ACC112 (cell line): ENCODE measurements at regions not wholly inside any gene's neighbourhood (a gene's known extent, or its start where the extent isn't known, plus 50 kb on each side); places are given as distances from the start of the nearest gene placed in this dataset.
A peak's percentile ranks its signal among the peaks of the same experiment; 100 is the strongest.
"Not testable (repeated sequence)": the region's sequence is repeated elsewhere in the genome, so short reads cannot be mapped to it uniquely, and the experiment has no call there.

Experiments used
- H2AFZ ChIP-seq: fragments of 200-600 bp; sonication (generic); one replicate; pipeline ENCODE4 v1.6.0; 2017; ENCODE audit warnings: antibody characterized with exemption, low read length; ENCODE audit not compliant: unreplicated experiment
- H3K27ac ChIP-seq: fragments of 200-600 bp; sonication (generic); 2 replicates; pipeline ENCODE4 v1.5.1; 2014; ENCODE audit warnings: low read depth, mild to moderate bottlenecking, antibody characterized with exemption, low read length, moderate library complexity
- H3K27me3 ChIP-seq: fragments of 200-600 bp; sonication (generic); 2 replicates; pipeline ENCODE4 v1.6.1; 2014; ENCODE audit warnings: mild to moderate bottlenecking, antibody characterized with exemption, low read length, moderate library complexity, mixed read lengths; ENCODE audit not compliant: insufficient read depth
- H3K36me3 ChIP-seq: fragments of 200-600 bp; sonication (generic); 2 replicates; pipeline ENCODE4 v1.6.1; 2016; ENCODE audit warnings: mild to moderate bottlenecking, antibody characterized with exemption, low read length, moderate library complexity, mixed read lengths; ENCODE audit not compliant: insufficient read depth
- H3K4me1 ChIP-seq: fragments of 200-600 bp; sonication (generic); one replicate; pipeline ENCODE4 v1.6.1; 2016; ENCODE audit warnings: low read length, mixed read lengths; ENCODE audit not compliant: insufficient read depth, unreplicated experiment, control insufficient read depth
- H3K4me3 ChIP-seq: fragments of 200-600 bp; sonication (generic); 2 replicates; pipeline ENCODE4 v1.5.1; 2014; ENCODE audit warnings: mild to moderate bottlenecking, low read depth, low read length
- H3K79me2 ChIP-seq: fragments of 200-600 bp; sonication (generic); one replicate; pipeline ENCODE4 v1.6.0; 2016; ENCODE audit warnings: low read length; ENCODE audit not compliant: control insufficient read depth, unreplicated experiment, insufficient read depth

- Histone ChIP-seq H3K27ac (no peak overlapping the region), H3K27me3 (no peaks in the 10 kb centered on the region), H3K36me3 (no peaks in the 10 kb centered on the region), H3K79me2 (no peaks in the 10 kb centered on the region), H2AFZ (no peak overlapping the region), H3K4me3 (no peak overlapping the region), H3K4me1 (no peaks in the 10 kb centered on the region)
Measured at GRCh38 chr5:78726571-78726970, 78.0 kb upstream of the LHFPL2 start.

- Histone ChIP-seq H3K4me3 (no peak overlapping the region), H3K36me3 (no peaks in the 10 kb centered on the region), H2AFZ (no peak overlapping the region), H3K4me1 (peaks cover 4% of the 10 kb centered on the region), H3K79me2 (no peaks in the 10 kb centered on the region), H3K27me3 (no peaks in the 10 kb centered on the region), H3K27ac (no peak overlapping the region)
Measured at GRCh38 chr5:78726003-78726402, 77.4 kb upstream of the LHFPL2 start.

GRCh38 chr5:78724061-78724460 is 75.5 kb upstream of the LHFPL2 start:
- no peaks in the 10 kb centered on the region for H3K27me3 ChIP-seq
- H2AFZ ChIP-seq: no peak overlapping the region
- no peaks in the 10 kb centered on the region for H3K79me2 ChIP-seq
- H3K4me3 ChIP-seq: no peak overlapping the region
- no peak overlapping the region for H3K27ac ChIP-seq
- H3K4me1 ChIP-seq: peaks cover 10% of the 10 kb centered on the region
- no peaks in the 10 kb centered on the region for H3K36me3 ChIP-seq

GRCh38 chr5:78720997-78721396 is 72.4 kb upstream of the LHFPL2 start:
- Histone ChIP-seq H3K36me3 (no peaks in the 10 kb centered on the region), H3K27ac (no peak overlapping the region)

GRCh38 chr5:78720227-78720985 is 71.8 kb upstream of the LHFPL2 start:
- Histone ChIP-seq H3K36me3 (no peaks in the 10 kb centered on the region), H2AFZ (peak overlapping the region; percentile 80), H3K4me3 (no peak overlapping the region), H3K79me2 (no peaks in the 10 kb centered on the region), H3K27ac (no peak overlapping the region), H3K27me3 (no peaks in the 10 kb centered on the region), H3K4me1 (peaks cover 10% of the 10 kb centered on the region)

More at GRCh38 chr5:78720997-78721396, 72.4 kb upstream of the LHFPL2 start:
- Histone ChIP-seq H2AFZ (peak overlapping the region; percentile 80), H3K4me1 (peaks cover 10% of the 10 kb centered on the region), H3K4me3 (no peak overlapping the region), H3K27me3 (no peaks in the 10 kb centered on the region), H3K79me2 (no peaks in the 10 kb centered on the region)

- Histone ChIP-seq H3K27ac (no peak overlapping the region), H3K79me2 (no peaks in the 10 kb centered on the region), H3K4me3 (no peak overlapping the region), H2AFZ (no peak overlapping the region), H3K36me3 (no peaks in the 10 kb centered on the region), H3K4me1 (peaks cover 10% of the 10 kb centered on the region), H3K27me3 (no peaks in the 10 kb centered on the region)
Measured at GRCh38 chr5:78719504-78720219, 71.1 kb upstream of the LHFPL2 start.

GRCh38 chr5:78718824-78719223 is 70.3 kb upstream of the LHFPL2 start:
- H2AFZ ChIP-seq: no peak overlapping the region
- H3K36me3 ChIP-seq: no peaks in the 10 kb centered on the region
- H3K79me2 ChIP-seq: no peaks in the 10 kb centered on the region
- H3K4me3 ChIP-seq: no peak overlapping the region
- no peak overlapping the region for H3K27ac ChIP-seq
- H3K27me3 ChIP-seq: no peaks in the 10 kb centered on the region
- peaks cover 10% of the 10 kb centered on the region for H3K4me1 ChIP-seq

GRCh38 chr5:78717674-78718584 is 69.4 kb upstream of the LHFPL2 start:
- H3K36me3 ChIP-seq: no peaks in the 10 kb centered on the region
- H3K27me3 ChIP-seq: no peaks in the 10 kb centered on the region
- H3K79me2 ChIP-seq: no peaks in the 10 kb centered on the region
- peaks cover 10% of the 10 kb centered on the region for H3K4me1 ChIP-seq
- H2AFZ ChIP-seq: no peak overlapping the region
- no peak overlapping the region for H3K27ac ChIP-seq
- H3K4me3 ChIP-seq: no peak overlapping the region

GRCh38 chr5:78716206-78716605 is 67.6 kb upstream of the LHFPL2 start:
- Histone ChIP-seq H3K4me3 (no peak overlapping the region), H3K36me3 (no peaks in the 10 kb centered on the region), H3K27ac (no peak overlapping the region), H3K4me1 (peaks cover 8% of the 10 kb centered on the region), H2AFZ (no peak overlapping the region), H3K79me2 (no peaks in the 10 kb centered on the region), H3K27me3 (no peaks in the 10 kb centered on the region)

- not testable (repeated sequence) for H3K27me3 ChIP-seq, H3K79me2 ChIP-seq, H3K36me3 ChIP-seq, H2AFZ ChIP-seq, H3K4me1 ChIP-seq, H3K4me3 ChIP-seq, H3K27ac ChIP-seq
Measured at GRCh38 chr5:78715351-78715750, 66.8 kb upstream of the LHFPL2 start.
